Dermis microvascular lymphatic vessel endothelial cell (primary cell): ENCODE measurements at regions not wholly inside any gene's neighbourhood (a gene's known extent, or its start where the extent isn't known, plus 50 kb on each side); places are given as distances from the start of the nearest gene placed in this dataset.
A peak's percentile ranks its signal among the peaks of the same experiment; 100 is the strongest.

Source experiments
- DNase-seq, 2 donors: peaks; one replicate each; pipeline versions ENCODE4 v3.0.0 to v3.0.0-alpha.2; 2010; ENCODE audit warnings: low read depth in 2 of 2

DNA sequence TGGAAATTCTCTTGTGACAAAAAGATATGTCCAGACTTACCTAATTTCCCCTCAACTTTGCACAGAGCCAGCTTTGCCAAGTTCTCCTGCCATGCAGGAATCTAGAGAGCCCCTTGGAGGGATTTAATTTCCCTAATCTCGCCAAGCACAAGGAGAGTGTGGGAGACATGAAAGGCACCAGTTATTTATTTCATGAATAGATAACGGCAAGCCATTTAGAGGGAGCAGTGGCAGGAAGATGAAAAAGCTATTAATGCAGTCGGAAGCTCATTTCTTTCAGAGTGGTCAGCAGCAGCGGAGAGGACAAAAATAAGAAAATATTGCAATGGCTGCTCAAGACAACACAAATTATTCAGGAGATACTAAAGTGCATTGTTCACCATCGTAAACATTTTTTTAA is 150.9 kb upstream of the WSCD2 start:
- DNase-seq: no peak

DNA sequence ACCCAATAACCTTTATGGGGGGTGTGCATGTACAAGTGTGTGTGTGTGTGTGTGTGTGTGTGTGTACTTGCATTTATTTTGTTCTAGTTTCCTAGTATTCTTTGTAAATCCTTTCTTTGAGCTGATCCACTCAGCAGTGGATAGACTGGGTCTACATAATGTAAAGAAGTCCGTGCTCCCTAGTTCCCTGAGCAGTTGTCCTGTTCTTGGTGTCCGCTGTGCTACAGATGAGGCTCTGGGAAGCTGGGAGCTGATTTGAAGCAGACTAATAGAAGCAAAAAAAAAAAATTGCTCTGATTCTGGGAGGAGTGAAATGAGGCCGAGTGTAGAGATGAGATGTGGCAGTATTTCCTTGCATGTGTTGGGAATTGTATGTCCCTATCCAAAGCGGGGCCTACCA is 150.4 kb upstream of the WSCD2 start:
- DNase-seq: no peak

DNA sequence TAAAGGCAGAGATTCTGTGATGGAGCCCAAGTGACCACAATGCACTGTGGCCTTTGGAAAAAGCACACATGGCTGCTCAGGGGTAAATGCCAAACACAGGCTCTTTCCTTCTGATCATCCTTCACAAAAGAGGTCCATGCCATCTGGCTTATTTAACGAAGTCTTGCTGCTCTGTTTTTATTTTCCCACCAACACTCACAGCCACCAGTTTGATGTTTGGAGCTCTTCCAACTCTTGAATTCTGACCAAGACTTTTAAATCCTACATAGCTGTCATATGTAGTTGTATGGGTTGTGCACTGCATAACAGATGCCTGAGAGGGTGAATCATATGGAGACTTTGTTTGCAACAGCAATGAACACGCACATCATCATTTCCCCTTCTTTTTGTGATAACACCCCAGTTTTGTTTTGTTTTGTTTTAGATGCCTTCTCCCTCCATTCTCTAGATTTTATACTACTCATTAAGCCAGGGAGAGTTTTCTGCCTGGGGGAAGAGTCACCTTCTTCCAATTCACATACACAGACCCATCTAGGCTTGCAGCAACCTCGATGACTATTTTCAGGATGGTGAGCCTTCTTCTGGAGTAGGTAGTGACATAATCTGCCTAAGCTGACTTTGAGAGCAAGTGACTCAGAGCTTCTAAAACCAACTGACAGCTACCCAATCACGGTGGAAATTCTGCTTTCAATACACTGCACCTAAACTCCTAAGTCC is 145.2 kb upstream of the WSCD2 start:
- DNase-seq: no peak

DNA sequence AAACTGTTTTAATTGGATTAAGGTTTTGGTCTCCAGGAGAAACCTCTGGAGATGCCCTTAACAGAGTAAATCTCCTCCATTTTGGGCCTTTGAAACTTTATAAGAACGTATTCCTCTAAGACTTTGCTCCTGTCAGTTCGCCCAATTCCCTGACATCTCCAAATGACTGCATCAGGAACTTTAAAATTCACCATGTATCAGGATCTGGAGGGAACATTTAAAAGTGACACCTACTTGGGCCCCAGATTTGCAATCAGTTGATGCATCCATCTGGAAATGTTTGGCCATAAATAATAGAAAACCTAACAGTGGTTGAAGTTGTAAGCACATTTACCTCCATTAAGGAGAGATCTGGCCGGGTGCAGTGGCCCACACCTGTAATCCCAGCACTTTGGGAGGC is 144.1 kb upstream of the WSCD2 start:
- DNase-seq: no peak

DNA sequence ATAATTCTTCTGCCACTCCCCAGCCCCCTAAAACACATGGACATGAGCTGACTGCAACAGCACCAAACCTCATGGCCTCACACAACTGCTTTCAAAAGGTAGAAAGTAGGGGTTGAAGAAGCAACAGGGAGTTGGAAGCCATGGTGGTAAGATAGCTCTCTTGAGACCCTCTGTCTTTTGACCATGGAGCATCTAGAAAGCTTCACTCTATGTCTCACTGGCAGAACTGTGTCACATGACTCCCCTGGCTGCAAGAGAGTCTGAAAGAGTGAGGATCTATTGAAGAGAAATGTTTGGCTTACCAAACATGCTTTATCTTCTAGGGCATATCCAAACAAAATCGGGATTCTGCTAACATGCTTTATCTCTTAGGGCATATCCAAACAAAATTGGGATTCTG is 142.9 kb upstream of the WSCD2 start:
- DNase-seq: no peak

DNA sequence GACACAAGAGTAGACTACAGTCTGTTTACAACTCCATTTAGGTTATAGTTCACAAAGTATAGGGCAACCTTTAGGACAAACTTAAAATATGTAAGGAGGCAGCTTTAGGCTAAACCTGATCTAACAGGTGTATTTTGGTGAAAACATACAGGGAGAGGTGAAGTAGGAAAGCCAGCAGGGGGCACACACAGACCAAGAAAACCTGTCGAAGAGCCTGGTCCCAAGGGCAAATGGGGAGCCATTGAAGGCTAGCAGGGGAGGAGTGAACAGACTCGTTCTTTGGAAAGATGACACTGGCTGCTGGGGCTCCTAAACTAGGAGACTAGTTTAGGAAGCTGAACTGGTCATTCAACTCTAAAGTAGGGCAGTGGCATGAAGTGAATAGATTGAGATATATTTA is 138.8 kb upstream of the WSCD2 start:
- DNase-seq: peak; percentile 11 to 31

DNA sequence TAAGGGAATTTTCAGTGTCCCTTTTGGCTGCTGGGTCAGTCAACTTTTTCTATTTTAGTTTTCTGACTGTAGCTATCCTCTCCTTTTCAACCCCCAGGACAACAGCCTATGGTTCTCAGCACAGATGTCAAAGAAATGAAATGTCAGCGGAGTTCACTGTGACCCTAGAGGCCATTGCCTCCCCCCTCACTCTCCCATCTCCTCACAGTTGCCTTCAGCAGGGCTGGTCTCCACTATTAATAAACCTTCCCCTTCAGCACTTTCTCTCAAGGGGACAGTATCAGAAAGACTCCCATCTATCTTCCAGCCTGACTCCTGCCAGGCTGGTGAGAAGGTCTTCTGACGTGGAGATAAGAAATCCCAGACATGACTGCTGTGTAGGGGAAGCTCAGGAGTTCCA is 137.1 kb upstream of the WSCD2 start:
- DNase-seq: no peak

DNA sequence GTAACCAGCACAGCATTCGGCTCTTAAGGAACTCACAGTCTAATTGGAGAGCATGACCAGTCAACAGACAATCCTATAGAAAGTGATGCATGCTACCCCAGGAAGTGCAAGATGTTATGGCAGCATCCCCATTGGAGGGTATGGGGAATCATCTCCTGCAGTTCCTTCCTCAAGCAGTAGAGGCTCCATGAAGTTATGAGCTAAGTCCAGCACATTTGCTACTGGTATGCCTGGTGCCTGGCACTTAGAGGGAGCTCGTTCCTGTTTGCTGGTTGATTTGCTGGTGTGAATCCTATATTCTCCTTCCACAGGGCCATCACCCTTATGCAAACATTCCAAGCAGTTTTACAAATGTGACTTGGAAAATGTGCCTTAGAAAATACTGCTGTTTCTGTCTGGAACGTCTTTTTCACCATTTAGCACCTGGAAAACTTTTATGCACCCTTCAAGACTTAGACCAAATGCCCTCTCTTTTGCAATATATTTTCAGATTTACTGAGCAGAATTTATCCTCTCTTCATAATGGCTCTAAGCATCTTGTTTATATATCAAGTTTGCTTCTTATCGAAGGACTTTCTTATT is 136.1 kb upstream of the WSCD2 start:
- DNase-seq: peak; percentile 6 to 33

DNA sequence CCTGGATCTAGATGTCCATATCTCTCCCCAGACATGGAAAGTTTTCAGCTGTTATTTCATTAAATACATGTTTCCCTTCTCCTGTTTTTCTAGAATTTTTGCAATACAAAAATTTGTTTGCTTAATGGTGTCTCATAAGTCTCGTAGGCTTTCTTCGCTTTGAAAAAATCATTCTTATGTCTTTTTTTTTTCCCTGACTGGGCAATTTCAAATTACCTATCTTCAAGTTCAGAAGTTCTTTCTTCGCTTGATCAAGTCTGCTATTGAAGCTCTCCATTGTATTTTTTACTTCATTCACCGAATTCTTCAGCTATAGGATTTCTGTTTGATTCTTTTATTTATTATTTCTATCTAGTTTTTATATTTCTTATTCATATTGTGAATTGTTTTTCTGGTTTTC is 130.2 kb upstream of the WSCD2 start:
- no peak for DNase-seq

DNA sequence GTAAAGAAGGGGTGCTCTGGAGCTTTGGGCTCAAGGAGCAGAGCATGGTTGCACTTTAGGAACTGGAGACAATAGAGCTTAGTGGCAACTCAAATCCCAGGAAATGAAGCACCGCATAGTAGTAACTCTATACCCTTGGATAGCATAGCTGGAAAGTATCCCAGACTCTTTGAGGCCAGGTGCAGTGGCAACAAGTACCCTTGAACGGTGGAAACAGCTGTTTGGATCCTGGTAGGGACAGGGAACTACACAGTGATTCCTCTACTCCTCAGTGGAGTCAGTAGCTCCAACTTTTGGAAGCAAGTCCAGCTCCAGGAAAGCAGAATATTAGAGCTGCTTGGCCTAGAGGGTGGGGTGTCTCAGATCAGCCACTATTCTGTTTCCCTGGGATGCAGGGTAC is 129.0 kb upstream of the WSCD2 start:
- DNase-seq: no peak

DNA sequence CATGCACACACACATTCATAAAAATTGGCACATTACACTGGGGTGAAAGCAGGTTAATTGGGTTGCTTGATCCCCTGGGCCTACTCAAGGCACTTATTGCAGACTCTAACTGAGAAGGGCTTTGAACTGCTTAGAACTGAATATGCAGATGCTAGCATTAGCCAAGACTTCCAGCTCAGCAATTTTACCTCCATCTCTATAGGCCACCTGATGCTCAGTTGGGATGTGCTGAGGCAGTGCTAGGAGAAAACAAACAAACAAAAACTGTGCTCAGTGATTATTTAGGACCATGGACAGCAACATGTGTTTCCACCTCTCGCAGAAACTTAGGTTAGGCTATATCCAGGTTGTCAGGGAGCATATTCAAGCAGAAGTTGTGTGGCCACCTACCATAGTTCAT is 124.8 kb upstream of the WSCD2 start:
- peak in 1 of 2 donors; percentile 8 for DNase-seq

DNA sequence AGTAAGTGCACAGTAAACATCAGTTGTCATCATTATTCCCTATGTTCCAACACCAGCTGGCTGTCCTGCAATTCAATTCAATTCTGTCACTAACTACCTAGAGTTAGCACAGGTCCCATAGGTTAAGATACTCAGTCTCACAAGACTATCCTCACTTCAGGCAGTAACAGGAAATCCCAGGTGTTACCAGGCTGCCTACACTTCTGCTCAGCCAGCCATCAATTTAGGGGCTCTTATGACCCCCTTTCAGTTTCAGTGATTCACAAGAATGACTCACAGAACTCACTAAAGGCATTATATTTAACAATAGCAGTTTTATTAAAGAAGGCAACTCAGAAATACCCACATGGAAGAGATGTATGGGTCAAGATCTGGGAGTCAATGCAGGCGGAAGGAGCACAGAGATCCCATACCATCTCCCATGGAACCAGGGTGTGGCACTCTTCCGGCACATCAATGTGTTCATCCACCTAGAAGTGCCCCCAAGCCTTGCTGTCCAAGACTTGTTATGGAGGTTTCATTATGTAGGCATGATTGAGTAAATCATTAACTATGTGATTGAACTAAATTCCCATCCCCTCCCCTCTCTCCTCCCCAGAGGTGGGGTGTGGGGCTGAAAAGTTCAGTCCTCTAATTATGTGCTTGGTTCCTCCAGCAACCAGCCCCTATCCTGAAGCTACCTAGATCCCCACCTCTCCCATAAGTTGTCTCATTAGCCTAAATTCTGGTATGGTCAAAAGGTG is 120.8 kb upstream of the WSCD2 start:
- DNase-seq: no peak

DNA sequence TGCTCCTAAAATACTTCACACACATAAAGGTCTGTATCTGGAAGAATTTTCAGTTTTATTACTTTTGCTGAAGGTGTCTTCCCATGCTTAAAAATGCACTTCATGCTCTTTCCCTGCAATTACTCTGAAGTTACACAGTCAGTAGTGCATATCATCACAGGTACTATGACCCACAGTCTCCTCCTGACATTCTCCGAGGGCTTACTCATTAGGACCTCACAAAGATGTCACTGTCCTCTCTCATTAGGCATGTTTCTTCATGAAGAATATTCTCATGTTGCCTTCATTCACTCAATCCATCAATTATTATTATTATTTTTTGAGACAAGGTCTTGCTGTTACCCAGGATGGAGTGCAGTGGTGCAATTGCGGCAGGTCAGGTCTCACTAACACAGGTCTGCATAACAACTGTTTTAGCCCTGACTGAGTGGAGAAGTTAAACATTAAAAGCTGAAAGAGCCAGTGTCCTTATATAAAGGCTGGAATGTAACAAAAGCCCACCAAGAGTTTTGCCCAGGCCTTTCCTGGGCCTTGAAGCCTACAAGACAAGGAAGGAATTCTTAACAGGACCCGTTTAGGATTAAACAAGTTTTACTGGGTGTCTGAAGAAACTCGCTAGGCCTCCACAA is 119.5 kb upstream of the WSCD2 start:
- no peak for DNase-seq

DNA sequence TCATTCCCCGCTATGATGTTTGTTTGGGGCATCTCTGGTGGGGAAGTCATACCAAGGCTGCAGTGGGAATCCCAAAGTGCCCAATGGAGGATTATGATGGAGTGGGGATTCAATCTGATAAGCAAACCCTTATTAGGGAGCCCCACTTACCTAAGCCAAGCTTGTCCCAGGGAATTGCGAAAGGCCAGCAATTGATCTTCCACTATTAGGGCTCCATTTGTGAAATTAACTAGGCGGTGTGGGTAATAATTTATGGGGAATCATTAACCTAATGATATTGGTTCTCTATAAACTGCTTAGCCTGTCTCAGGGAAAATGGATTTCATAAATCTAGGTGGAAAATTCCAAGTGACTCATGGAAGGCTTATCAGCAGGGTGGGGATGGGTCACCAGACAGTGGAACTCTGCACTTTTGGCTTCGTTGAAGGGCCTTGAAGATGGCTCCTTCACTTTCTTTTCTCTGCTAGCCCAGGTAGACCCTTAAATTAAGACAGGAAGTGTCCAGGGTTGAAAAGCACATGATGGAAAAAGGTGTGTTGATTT is 113.0 kb upstream of the WSCD2 start:
- DNase-seq: no peak

DNA sequence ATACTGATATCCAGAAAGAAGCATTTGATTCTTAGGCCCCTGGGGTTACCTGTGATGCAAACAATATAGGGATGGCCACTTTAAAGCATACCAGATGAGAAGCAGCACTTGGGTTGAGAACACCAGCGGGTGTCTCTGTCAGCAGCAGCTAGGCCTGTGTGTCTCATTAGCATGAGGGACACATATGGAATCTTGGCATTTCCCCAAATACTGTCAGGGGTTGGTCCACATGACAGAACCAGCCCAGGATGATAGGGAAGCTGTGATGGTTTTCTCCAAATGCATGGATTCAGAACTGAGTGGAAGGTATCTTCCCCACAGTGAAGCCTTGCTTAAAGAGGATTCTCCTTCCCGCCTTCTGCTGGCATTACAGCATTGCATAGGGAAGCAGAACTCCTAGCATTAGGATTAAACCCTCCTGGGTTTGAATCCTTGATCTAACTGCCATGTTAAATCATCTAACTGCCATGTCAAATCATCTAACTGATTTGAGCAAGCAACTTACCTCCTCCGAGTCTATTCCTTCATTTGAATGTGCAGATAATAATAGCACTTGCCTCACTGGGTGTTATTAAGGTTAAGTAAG is 111.5 kb upstream of the WSCD2 start:
- no peak for DNase-seq

DNA sequence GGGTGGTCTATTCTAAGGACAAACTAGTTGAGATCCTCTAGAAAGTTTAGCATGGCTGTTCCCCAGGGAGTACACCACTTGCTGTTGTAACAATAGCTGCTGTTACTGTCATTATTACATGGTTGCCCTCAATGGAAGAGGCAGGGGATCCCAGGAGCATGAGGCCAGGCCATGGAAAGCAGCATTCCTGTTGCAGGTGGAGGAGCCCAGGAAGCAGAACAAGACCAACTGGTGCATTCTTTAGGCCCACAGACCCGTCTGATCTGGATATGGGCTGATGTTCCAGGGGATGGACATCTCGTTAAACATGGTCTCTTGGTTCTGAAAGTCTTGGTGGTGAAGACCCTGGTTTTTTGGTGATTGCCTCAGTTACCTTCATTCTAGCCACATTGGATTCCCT is 109.2 kb upstream of the WSCD2 start:
- DNase-seq: no peak

DNA sequence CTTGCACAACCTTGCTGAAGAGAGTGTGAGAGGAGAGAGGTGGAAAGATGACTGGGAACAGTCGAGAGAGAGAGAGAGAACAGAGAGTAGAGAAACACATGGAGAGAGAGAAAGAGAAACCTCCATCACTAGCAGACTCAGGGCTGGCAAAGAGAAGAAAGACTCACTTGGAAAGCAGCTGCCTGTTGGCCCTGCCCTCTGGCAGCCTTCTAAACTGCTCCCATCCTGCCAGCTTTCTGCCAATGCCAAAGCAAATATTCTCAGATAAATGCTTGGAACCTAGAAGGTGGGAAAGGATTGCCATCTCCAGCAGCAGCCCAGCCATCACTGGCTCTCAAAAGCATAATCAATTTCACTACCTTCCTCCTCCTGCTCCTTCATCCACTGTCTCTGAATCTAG is 107.9 kb upstream of the WSCD2 start:
- DNase-seq: no peak

DNA sequence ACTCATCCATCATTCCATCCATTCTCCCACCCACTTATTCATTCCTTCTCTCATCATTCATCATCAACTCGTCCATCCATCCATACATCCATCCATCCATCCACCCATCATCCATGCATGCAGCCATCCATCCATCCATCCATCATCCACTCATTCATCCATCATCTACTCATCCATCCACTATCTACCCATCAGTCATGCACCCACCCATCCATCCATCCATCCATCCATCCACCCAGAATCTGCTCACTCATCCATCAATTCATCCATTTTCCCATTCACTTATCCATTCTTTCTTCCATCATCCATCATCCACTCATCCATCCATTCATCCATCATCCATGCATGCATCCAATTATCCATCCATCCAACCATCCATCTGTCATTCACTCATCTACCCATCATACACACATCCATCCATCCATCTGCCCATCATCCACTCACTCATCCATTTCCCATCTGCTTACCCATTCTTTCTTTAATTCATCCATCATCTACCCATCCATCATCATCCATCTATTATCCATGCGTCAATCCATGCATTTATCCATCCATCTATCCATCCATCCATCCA is 107.1 kb upstream of the WSCD2 start:
- no peak for DNase-seq

DNA sequence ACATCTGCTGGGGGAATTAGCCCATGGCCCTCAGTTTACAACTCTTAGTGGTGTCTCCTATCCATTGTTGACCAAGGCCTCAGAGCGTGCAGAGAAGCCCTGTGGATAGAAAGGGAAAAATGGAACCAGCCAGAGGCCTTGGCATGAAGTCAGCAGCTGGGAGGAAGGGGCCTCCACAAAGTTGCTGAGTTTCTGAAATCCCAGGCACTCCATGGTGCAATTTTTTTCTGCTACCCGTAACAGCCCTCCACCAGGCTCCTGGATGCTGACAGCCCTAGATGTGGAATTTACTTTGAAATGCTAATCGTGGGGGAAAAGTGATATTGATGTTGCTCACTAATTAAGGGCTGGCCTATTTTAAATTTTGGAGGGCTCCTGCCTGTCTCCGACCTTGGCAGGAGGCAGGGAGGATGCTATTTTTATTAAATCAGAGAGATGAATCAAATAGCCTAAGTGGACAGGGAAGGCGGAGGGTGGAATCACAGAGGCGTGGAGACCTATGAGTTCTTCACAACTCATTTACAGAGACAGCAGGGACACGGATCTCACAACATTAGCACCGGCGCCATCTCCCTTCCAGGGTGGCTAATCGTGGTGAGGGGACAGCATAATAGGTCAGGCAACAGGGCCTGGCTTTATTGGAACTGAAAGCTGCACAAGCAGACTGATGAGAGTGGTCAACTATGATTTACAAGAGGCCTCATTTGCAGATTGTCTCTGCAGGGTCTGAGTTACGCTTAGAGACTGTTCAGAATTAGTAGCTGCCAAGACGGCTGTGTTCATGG is 99.8 kb upstream of the WSCD2 start:
- DNase-seq: no peak

DNA sequence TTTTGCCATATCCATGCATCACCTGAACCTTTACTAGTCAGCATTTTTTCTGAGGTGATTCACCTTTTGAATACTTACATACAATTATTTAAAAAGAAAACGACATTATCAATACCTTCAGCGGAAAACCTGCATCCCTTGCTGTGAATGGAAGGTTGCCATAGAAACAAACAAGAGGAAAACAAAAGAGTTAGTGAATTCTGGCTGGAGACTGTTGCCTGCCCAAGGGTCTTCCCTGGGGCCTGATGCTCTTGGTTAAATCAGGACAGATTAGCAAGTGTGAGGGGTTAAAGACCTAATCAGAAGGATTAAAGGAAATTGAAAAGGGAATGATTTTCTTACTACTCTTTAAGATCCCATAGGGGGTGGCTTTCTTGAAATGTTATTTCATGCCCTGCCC is 96.0 kb upstream of the WSCD2 start:
- DNase-seq: no peak

DNA sequence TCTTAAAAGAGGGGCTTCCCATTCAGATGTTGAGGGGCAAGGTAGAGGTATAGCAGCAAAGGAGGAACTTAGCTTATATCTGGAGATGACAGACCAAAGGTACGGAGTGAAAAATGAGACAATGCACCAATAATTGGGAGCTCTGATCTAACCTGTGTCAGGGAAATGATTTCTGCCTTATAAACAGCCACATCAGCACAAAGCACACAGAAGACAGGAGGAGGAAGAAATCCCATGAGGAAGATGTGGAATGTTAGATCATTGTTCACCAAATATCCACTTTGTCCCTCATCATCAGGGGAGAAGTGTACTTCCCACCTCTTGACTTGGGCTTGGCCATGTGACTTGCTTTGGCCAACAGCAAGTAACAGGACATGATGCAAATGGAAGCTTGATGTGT is 93.7 kb upstream of the WSCD2 start:
- no peak for DNase-seq
